ENCODE measurements at regions not wholly inside any gene's neighbourhood (a gene's known extent, or its start where the extent isn't known, plus 50 kb on each side); places are given as distances from the start of the nearest gene placed in this dataset.

DNA sequence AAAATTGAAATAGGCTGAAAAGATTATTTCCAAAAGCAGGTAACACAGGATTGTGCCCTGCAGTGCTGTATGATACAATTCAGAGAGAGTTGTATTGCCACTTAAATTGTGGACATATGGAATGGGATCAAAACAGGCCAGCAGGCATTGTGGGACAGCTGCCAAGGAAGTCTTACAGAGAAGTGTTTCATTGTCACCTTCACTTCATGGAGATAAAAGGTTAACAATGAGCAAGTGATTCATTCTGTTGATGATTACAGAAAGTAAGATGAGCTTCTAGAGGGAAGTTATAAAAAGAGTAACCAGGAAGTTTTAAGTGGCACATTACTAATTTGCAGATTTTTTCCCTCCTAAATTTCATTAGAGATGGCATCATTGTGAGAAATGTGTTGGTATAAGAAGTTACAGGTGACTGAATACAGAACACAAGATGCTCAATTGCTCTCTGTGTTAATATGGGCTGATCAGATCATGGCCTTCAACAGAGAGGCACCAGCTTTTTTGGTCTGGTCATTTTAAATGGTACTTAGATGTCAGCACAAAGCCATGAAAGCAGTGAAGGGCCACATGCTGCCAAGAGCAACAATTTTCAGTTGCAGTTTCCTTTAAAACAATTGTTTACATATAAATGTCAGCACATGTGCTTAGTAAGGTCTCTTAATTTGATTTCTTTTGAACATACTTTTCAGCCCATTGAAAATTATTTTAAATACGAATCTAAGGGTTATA lies 402.5 kb upstream of the FKBP1C start:
- TF ChIP-seq, protein P1, sequence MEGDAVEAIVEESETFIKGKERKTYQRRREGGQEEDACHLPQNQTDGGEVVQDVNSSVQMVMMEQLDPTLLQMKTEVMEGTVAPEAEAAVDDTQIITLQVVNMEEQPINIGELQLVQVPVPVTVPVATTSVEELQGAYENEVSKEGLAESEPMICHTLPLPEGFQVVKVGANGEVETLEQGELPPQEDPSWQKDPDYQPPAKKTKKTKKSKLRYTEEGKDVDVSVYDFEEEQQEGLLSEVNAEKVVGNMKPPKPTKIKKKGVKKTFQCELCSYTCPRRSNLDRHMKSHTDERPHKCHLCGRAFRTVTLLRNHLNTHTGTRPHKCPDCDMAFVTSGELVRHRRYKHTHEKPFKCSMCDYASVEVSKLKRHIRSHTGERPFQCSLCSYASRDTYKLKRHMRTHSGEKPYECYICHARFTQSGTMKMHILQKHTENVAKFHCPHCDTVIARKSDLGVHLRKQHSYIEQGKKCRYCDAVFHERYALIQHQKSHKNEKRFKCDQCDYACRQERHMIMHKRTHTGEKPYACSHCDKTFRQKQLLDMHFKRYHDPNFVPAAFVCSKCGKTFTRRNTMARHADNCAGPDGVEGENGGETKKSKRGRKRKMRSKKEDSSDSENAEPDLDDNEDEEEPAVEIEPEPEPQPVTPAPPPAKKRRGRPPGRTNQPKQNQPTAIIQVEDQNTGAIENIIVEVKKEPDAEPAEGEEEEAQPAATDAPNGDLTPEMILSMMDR (IDR thresholded peaks at IDR 0.05), result no peak
- TF ChIP-seq ZFX (IDR thresholded peaks at IDR 0.05; ENCODE audit: borderline replicate concordance), result no peak

Measured in 22Rv1 (cell line).